H1 (cell line): ENCODE measurements at regions not wholly inside any gene's neighbourhood (a gene's known extent, or its start where the extent isn't known, plus 50 kb on each side); places are given as distances from the start of the nearest gene placed in this dataset.
"Not testable (repeated sequence)": the region's sequence is repeated elsewhere in the genome, so short reads cannot be mapped to it uniquely, and the experiment has no call there.

Source experiments
- CTCF ChIA-PET: fragments of 300-600 bp; sonication (Branson Sonifier 250); formaldehyde crosslinking; loops from one replicate; lab custom pipeline; 2021; ENCODE audit not compliant: partially characterized antibody; lab: Charles Lee
- POLR2A ChIA-PET: fragments of 300-600 bp; sonication (Branson Sonifier 250); formaldehyde crosslinking; loops from one replicate; lab custom pipeline; 2021; ENCODE audit warnings: inconsistent platforms; ENCODE audit not compliant: partially characterized antibody; lab: Charles Lee
- DNase-seq, 2 experiments: peaks; one replicate each; pipeline versions ENCODE4 v3.0.0 to v3.0.0-alpha.2; 2010 to 2022; ENCODE audit warnings: low spot score in 2 of 2, low read depth in 1 of 2, mixed read lengths in 1 of 2
- FAIRE-seq: peaks from 2 replicates; lab custom pipeline; 2011; peaks lifted over from hg19 to GRCh38; lab: Jason Lieb, UNC
- H2AFZ ChIP-seq: 2 replicates; pipeline ENCODE4 v1.8.1; 2012; ENCODE audit warnings: low read length, inconsistent platforms
- H2AK5ac ChIP-seq: 2 replicates; pipeline ENCODE4 v1.6.1; 2013; ENCODE audit warnings: low read depth, low read length
- H2BK120ac ChIP-seq: replicated peaks from 2 replicates; pipeline ENCODE3; 2013; ENCODE audit warnings: low read depth, low read length, inconsistent platforms
- H2BK12ac ChIP-seq: 2 replicates; pipeline ENCODE4 v1.6.1; 2013; ENCODE audit warnings: low read depth, low read length
- H2BK15ac ChIP-seq: 2 replicates; pipeline ENCODE4 v1.6.1; 2013; ENCODE audit warnings: low read length
- H2BK20ac ChIP-seq: 2 replicates; pipeline ENCODE4 v1.6.1; 2013; ENCODE audit warnings: low read length
- H2BK5ac ChIP-seq: 2 replicates; pipeline ENCODE4 v1.6.1; 2013; ENCODE audit warnings: low read depth, low read length
- H3K14ac ChIP-seq: 2 replicates; pipeline ENCODE4 v1.6.1; 2013; ENCODE audit warnings: inconsistent platforms; ENCODE audit not compliant: insufficient read length
- H3K18ac ChIP-seq: 2 replicates; pipeline ENCODE4 v1.6.1; 2013; ENCODE audit warnings: low read length; ENCODE audit errors: extremely low read depth
- H3K23ac ChIP-seq: 2 replicates; pipeline ENCODE4 v1.6.1; 2013; ENCODE audit warnings: inconsistent platforms; ENCODE audit not compliant: insufficient read length
- H3K23me2 ChIP-seq: 2 replicates; pipeline ENCODE4 v1.6.1; 2013; ENCODE audit warnings: low read depth, low read length
- H3K27ac ChIP-seq: 2 replicates; pipeline ENCODE4 v1.6.1; 2011; ENCODE audit warnings: low read depth, low read length, inconsistent platforms
- H3K27me3 ChIP-seq, 4 experiments: replicated peaks in 1 of 4; 1 replicate in 1 of 4; 2 replicates in 3 of 4; pipeline versions ENCODE4 v1.6.1 to v1.8.1; 2011 to 2013; ENCODE audit warnings: low read length in 3 of 4, mild to moderate bottlenecking in 3 of 4, inconsistent platforms in 2 of 4, mixed read lengths in 2 of 4, moderate library complexity in 1 of 4; ENCODE audit not compliant: control insufficient read depth in 3 of 4, insufficient read depth in 3 of 4; ENCODE audit errors: extremely low read depth in 1 of 4
- H3K36me3 ChIP-seq, 4 experiments: 2 replicates each; pipeline versions ENCODE4 v1.6.1 to v1.8.1; 2011 to 2013; ENCODE audit warnings: mild to moderate bottlenecking in 4 of 4, low read length in 3 of 4, moderate library complexity in 2 of 4, control low read depth in 1 of 4, inconsistent platforms in 1 of 4; ENCODE audit not compliant: insufficient read depth in 4 of 4, control insufficient read depth in 2 of 4
- H3K4ac ChIP-seq: replicated peaks from 2 replicates; pipeline ENCODE3; 2013; ENCODE audit warnings: low read length, low read depth, mixed read lengths, inconsistent platforms; ENCODE audit not compliant: insufficient read length
- H3K4me1 ChIP-seq, 4 experiments: replicated peaks in 1 of 4; 1 replicate in 1 of 4; 2 replicates in 3 of 4; pipeline versions ENCODE4 v1.6.1 to v1.8.1; 2011 to 2013; ENCODE audit warnings: low read length in 3 of 4, inconsistent platforms in 2 of 4, mixed read lengths in 1 of 4; ENCODE audit not compliant: insufficient read depth in 4 of 4, control insufficient read depth in 3 of 4
- H3K4me2 ChIP-seq, 2 experiments: 2 replicates each; pipeline versions ENCODE4 v1.6.1 to v1.8.1; 2011 to 2013; ENCODE audit warnings: low read depth in 2 of 2, low read length in 2 of 2, control low read depth in 1 of 2, inconsistent platforms in 1 of 2, mild to moderate bottlenecking in 1 of 2; ENCODE audit not compliant: insufficient read depth in 1 of 2
- H3K4me3 ChIP-seq, 4 experiments: fragments of 200-600, 300-600 bp in 1 of 4; sonication (generic), shearing (Covaris generic), sonication (Bioruptor Twin) in 1 of 4; 2 replicates each; pipeline versions ENCODE4 v1.5.1 to v1.8.1; 2011 to 2016; ENCODE audit warnings: low read length in 4 of 4, low read depth in 3 of 4, control low read depth in 2 of 4, inconsistent platforms in 2 of 4, mild to moderate bottlenecking in 2 of 4, mixed read lengths in 1 of 4, moderate library complexity in 1 of 4; ENCODE audit not compliant: insufficient read depth in 2 of 4; ENCODE audit errors: extremely low read depth in 1 of 4
- H3K56ac ChIP-seq: replicated peaks from 2 replicates; pipeline ENCODE3; 2013; ENCODE audit warnings: low read depth, mild to moderate bottlenecking, mixed read lengths, low read length, inconsistent platforms; ENCODE audit not compliant: insufficient read length
- H3K79me1 ChIP-seq: 2 replicates; pipeline ENCODE4 v1.6.1; 2013; ENCODE audit warnings: low read depth, low read length, control low read depth
- H3K79me2 ChIP-seq, 2 experiments: 2 replicates each; pipeline versions ENCODE4 v1.6.1 to v1.8.1; 2012 to 2013; ENCODE audit warnings: low read length in 2 of 2, mild to moderate bottlenecking in 2 of 2, inconsistent platforms in 1 of 2; ENCODE audit not compliant: insufficient read depth in 2 of 2, control insufficient read depth in 1 of 2
- H3K9ac ChIP-seq, 4 experiments: replicated peaks in 1 of 4; 1 replicate in 1 of 4; 2 replicates in 3 of 4; pipeline versions ENCODE4 v1.6.1 to v1.8.1; 2011 to 2013; ENCODE audit warnings: low read depth in 3 of 4, low read length in 3 of 4, control low read depth in 2 of 4, mild to moderate bottlenecking in 2 of 4, moderate library complexity in 2 of 4, inconsistent platforms in 1 of 4; ENCODE audit errors: extremely low read depth in 1 of 4
- H3K9me3 ChIP-seq, 2 experiments: 2 replicates each; pipeline versions ENCODE4 v1.6.1 to v1.8.1; 2012 to 2013; ENCODE audit warnings: mild to moderate bottlenecking in 2 of 2, moderate library complexity in 2 of 2, control low read depth in 1 of 2, inconsistent platforms in 1 of 2, low read depth in 1 of 2, low read length in 1 of 2, mixed read lengths in 1 of 2; ENCODE audit not compliant: insufficient read depth in 2 of 2
- H4K20me1 ChIP-seq, 2 experiments: replicated peaks in 1 of 2; 2 replicates each; pipeline versions ENCODE3 to v1.8.1; 2011 to 2013; ENCODE audit warnings: inconsistent platforms in 2 of 2, low read length in 2 of 2, mild to moderate bottlenecking in 1 of 2; ENCODE audit not compliant: insufficient read depth in 2 of 2, control insufficient read depth in 1 of 2
- H4K5ac ChIP-seq: 2 replicates; pipeline ENCODE4 v1.6.1; 2013; ENCODE audit warnings: low read length, low read depth, mixed read lengths, inconsistent platforms; ENCODE audit not compliant: insufficient read length
- H4K8ac ChIP-seq: 2 replicates; pipeline ENCODE4 v1.8.0; 2013; ENCODE audit warnings: mild to moderate bottlenecking, moderate library complexity, low read length, inconsistent platforms; ENCODE audit not compliant: insufficient read depth; ENCODE audit errors: extremely low read depth
- H4K91ac ChIP-seq: replicated peaks from 2 replicates; pipeline ENCODE3; 2013; ENCODE audit warnings: low read length, mixed read lengths, inconsistent platforms; ENCODE audit not compliant: insufficient read length
- SP2 ChIP-seq: IDR thresholded peaks from 2 replicates; pipeline ENCODE4 v1.6.1; 2012; ENCODE audit warnings: mild to moderate bottlenecking, low read length, inconsistent platforms
- YY1 ChIP-seq: IDR thresholded peaks from 2 replicates; pipeline ENCODE4 v1.6.1; 2011; ENCODE audit warnings: low read depth, mild to moderate bottlenecking, low read length
- WGBS, 2 experiments: shearing (Covaris generic) in 1 of 2; methylation state at CpG; one replicate each; pipeline versions ENCODE4 v1.1.6 to v1.1.7; 2013 to 2015; ENCODE audit warnings: low lambda C conversion rate in 2 of 2, mixed read lengths in 2 of 2, inconsistent platforms in 1 of 2, low coverage in 1 of 2, missing lambda C conversion rate in 1 of 2; ENCODE audit not compliant: insufficient replicate concordance in 2 of 2, insufficient coverage in 1 of 2, insufficient read length in 1 of 2; ENCODE audit errors: extremely low coverage in 1 of 2, missing lambda C conversion rate in 1 of 2; 5-methylcytosine and 5-hydroxymethylcytosine counted together

GRCh38 chr4:137851435-137851834, 319.1 kb upstream of the PCDH18 start:
- H4K20me1 ChIP-seq = no peaks in the 10 kb centered on the region
- no peak overlapping the region for H2AK5ac ChIP-seq
- no peak overlapping the region for H4K8ac ChIP-seq
- no peak overlapping the region for H3K23ac ChIP-seq
- no peak overlapping the region for H2BK5ac ChIP-seq
- H2BK120ac ChIP-seq = no peak overlapping the region
- H3K4me1 ChIP-seq = no peaks in the 10 kb centered on the region
- H3K79me2 ChIP-seq = no peaks in the 10 kb centered on the region
- no peak overlapping the region for H3K14ac ChIP-seq
- H3K27ac ChIP-seq = no peak overlapping the region
- H3K4me3 ChIP-seq = no peak overlapping the region
- no peak overlapping the region for H2BK15ac ChIP-seq
- H3K4ac ChIP-seq = no peak overlapping the region
- TF ChIP-seq YY1 (no peak), SP2 (no peak)
- no peak overlapping the region for H3K9ac ChIP-seq
- H2BK20ac ChIP-seq = no peak overlapping the region
- 37% methylated on average over 2 of the region's 2 CpGs; no CpG with 5 or more reads in 1 of the 2 experiments for WGBS, 2 experiments
- H3K18ac ChIP-seq = no peak overlapping the region
- H2BK12ac ChIP-seq = no peak overlapping the region
- no peaks in the 10 kb centered on the region for H3K79me1 ChIP-seq
- H4K5ac ChIP-seq = no peak overlapping the region
- POLR2A ChIA-PET = no interaction called here
- H3K27me3 ChIP-seq = no peaks in the 10 kb centered on the region
- no peak overlapping the region for H3K56ac ChIP-seq
- no peaks in the 10 kb centered on the region for H3K36me3 ChIP-seq
- H4K91ac ChIP-seq = no peak overlapping the region
- CTCF ChIA-PET = interaction anchor here (0.6 to 2.3 kb wide), 4 partner anchors 8 to 1243 kb away, joined by 3 to 11 read pairs (median 4); no protein-coding TSS in a partner anchor
- H3K9me3 ChIP-seq = peaks cover 0 to 4% of the 10 kb centered on the region in 2 experiments; a peak in 1 of 4 replicates
- no peak overlapping the region for H3K4me2 ChIP-seq
- no peak for DNase-seq
- FAIRE-seq = no peak
- H2AFZ ChIP-seq = no peak overlapping the region
- H3K23me2 ChIP-seq = no peaks in the 10 kb centered on the region

GRCh38 chr4:137827945-137828344, 295.7 kb upstream of the PCDH18 start:
- H2BK15ac ChIP-seq, H4K20me1 ChIP-seq, H2BK5ac ChIP-seq, H3K79me2 ChIP-seq, H2BK20ac ChIP-seq, H2AFZ ChIP-seq, H3K9ac ChIP-seq, H3K4ac ChIP-seq, H3K23ac ChIP-seq, H3K27ac ChIP-seq, CTCF ChIA-PET, H3K4me1 ChIP-seq, DNase-seq, H2BK12ac ChIP-seq, H3K14ac ChIP-seq, H3K4me3 ChIP-seq, H3K23me2 ChIP-seq, H3K36me3 ChIP-seq, H4K8ac ChIP-seq, H3K18ac ChIP-seq, H3K79me1 ChIP-seq, H3K4me2 ChIP-seq, FAIRE-seq, H3K56ac ChIP-seq, H2BK120ac ChIP-seq, H4K91ac ChIP-seq, H3K27me3 ChIP-seq, POLR2A ChIA-PET, H4K5ac ChIP-seq: not testable (repeated sequence)
- Histone ChIP-seq H3K9me3 (peaks cover 5 to 12% of the 10 kb centered on the region in 2 experiments; a peak in 1 of 4 replicates), H2AK5ac (peak overlapping the region; percentile 49; the same call in 1 of the 2 replicates)
